Retinal pigment epithelial cell (primary cell): ENCODE measurements at regions not wholly inside any gene's neighbourhood (a gene's known extent, or its start where the extent isn't known, plus 50 kb on each side); places are given as distances from the start of the nearest gene placed in this dataset.
"Not testable (repeated sequence)": the region's sequence is repeated elsewhere in the genome, so short reads cannot be mapped to it uniquely, and the experiment has no call there.

ENCODE experiments used
- DNase-seq: peaks from one replicate; pipeline ENCODE4 v3.0.0-alpha.2; 2010; ENCODE audit warnings: low read depth
- H3K4me3 ChIP-seq: 2 replicates; pipeline ENCODE4 v1.5.1; 2011; ENCODE audit warnings: mild to moderate bottlenecking, low read length, control low read depth, moderate library complexity
- TF ChIP-seq, protein P1 (sequence below): conservative IDR thresholded peaks from 2 replicates; pipeline ENCODE4 v1.5.1; 2011; ENCODE audit warnings: low read depth, low read length, control low read depth, inconsistent platforms

- TF ChIP-seq, protein P1, sequence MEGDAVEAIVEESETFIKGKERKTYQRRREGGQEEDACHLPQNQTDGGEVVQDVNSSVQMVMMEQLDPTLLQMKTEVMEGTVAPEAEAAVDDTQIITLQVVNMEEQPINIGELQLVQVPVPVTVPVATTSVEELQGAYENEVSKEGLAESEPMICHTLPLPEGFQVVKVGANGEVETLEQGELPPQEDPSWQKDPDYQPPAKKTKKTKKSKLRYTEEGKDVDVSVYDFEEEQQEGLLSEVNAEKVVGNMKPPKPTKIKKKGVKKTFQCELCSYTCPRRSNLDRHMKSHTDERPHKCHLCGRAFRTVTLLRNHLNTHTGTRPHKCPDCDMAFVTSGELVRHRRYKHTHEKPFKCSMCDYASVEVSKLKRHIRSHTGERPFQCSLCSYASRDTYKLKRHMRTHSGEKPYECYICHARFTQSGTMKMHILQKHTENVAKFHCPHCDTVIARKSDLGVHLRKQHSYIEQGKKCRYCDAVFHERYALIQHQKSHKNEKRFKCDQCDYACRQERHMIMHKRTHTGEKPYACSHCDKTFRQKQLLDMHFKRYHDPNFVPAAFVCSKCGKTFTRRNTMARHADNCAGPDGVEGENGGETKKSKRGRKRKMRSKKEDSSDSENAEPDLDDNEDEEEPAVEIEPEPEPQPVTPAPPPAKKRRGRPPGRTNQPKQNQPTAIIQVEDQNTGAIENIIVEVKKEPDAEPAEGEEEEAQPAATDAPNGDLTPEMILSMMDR = no peak
- no peak for DNase-seq
- H3K4me3 ChIP-seq = no peak overlapping the region
Measured at GRCh38 chr2:193847991-193848390, 1653.3 kb upstream of the TMEFF2 start.

DNA sequence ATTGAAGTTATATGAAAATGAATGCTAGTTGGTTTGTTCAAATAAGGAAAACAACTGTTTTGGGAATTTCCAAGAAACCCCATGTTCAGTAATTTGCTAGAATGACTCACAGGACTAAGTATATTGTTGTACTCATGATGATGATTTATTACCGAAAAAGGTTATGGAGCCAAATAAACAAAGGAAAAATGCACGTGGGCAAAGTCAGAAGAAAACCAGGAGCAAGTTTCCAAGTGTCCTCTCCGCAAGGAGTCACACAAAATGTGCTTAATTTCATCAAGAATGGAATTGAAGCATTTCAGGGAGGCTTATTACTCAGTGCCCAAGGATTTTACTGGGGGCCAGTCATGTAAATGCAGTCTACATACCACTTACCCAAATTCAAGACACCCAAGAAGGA, 1652.4 kb upstream of the TMEFF2 start:
- no peak for DNase-seq
- TF ChIP-seq, protein P1 = no peak
- H3K4me3 ChIP-seq = no peak overlapping the region

GRCh38 chr2:193845604-193846003, 1650.9 kb upstream of the TMEFF2 start:
- H3K4me3 ChIP-seq = no peak overlapping the region
- TF ChIP-seq, protein P1 = no peak
- no peak for DNase-seq

DNA sequence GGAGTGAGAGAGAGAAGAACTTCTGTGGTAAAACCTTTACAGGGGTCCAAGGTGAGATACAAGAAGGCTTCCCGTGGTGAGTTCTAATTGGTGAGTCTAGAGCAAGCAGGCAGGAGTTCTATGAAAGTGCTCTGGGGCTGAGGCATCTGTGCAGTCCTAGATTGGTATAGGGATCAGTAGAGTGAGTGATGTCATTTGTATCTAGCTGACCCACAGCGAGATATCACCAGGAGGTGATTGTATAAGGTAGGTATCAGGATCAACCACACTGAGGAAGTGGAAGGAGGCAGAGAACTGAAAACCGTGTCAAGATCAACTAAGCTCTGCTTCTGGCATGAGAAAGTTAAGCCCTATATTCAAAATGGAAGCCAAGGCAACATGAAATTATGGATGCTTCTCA, 1648.9 kb upstream of the TMEFF2 start:
- H3K4me3 ChIP-seq = no peak overlapping the region
- TF ChIP-seq, protein P1 = no peak
- DNase-seq = no peak

- no peak for DNase-seq
- TF ChIP-seq, protein P1 = no peak
- H3K4me3 ChIP-seq = no peak overlapping the region
Measured at GRCh38 chr2:193841384-193842150, 1646.8 kb upstream of the TMEFF2 start.

DNA sequence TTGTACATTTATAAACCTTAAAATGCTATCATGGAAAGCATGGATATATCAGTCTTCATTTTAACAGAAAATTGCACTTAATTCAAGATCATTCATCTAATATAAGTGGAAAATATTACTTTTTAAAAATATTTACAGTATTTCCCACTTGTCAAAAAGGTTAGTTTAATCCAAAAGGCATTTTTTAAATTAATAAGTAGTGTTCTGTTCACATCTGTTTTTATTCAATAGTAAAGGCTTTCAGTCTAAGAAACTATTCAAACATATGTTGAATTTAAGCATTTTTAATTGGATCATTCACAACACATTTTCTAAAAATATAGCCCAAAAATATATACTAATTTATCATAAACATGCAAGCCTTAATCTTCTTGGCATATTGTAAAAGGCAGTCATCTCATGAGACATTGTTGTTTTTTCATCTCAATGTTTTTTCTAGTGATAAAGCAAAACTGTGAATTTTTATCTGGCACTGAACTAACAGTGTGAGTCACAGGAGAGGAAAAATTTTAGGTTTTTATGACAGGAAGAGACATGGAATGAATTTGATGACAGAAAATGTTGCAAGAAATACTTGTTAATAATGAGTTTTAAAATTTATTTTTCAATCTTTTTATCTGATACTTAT, 1642.5 kb upstream of the TMEFF2 start:
- DNase-seq = no peak
- TF ChIP-seq, protein P1 = no peak
- no peak overlapping the region for H3K4me3 ChIP-seq

DNA sequence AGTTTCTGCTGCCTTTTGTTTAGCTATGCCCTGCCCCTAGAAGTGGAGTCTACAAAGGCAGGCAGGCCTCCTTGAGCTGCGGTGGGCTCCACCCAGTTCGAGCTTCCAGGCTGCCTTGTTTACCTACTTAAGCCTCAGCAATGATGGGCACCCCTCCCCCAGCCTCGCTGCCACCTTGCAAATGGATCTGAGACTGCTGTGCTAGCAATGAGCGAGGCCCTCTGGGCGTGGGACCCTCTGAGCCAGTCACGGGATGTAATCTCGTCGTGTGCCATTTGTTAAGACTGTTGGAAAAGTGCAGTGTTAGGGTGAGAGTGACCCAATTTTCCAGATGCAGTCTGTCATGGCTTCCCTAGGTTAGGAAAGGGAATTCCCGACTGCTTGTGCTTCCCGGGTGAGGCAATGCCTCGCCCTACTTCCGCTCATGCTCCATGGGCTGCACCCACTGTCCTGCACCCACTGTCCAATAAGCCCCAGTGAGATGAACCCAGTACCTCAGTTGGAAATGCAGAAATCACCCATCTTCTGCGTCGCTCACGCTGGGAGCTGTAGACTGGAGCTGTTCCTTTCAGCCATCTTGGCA, 1641.8 kb upstream of the TMEFF2 start:
- not testable (repeated sequence) for DNase-seq

GRCh38 chr2:193833895-193834294, 1639.2 kb upstream of the TMEFF2 start:
- not testable (repeated sequence) for DNase-seq

More for the DNA sequence above, 1641.8 kb upstream of the TMEFF2 start:
- H3K4me3 ChIP-seq = not testable (repeated sequence)

More at GRCh38 chr2:193833895-193834294, 1639.2 kb upstream of the TMEFF2 start:
- not testable (repeated sequence) for H3K4me3 ChIP-seq
